Activated CD8-positive, alpha-beta T cell treated with anti-CD3 and anti-CD28 coated beads for 36 hours (primary cell): ENCODE measurements at regions not wholly inside any gene's neighbourhood (a gene's known extent, or its start where the extent isn't known, plus 50 kb on each side); places are given as distances from the start of the nearest gene placed in this dataset.
A peak's percentile ranks its signal among the peaks of the same experiment; 100 is the strongest.
"Not testable (repeated sequence)": the region's sequence is repeated elsewhere in the genome, so short reads cannot be mapped to it uniquely, and the experiment has no call there.

Experiments
- ATAC-seq: fragments of 200-7000 bp; cut with Tn5 transposase; one replicate; pipeline ENCODE4 v1.10.0; 2021; ENCODE audit warnings: mild to moderate bottlenecking, moderate library complexity
- CTCF ChIA-PET: fragments of 350-600 bp; sonication (Branson Sonifier 250); formaldehyde crosslinking; loops from one replicate; lab custom pipeline; 2021; ENCODE audit warnings: antibody characterized with exemption; lab: Charles Lee
- POLR2A ChIA-PET: fragments of 350-600 bp; sonication (Branson Sonifier 250); formaldehyde crosslinking; loops from one replicate; lab custom pipeline; 2021; ENCODE audit warnings: antibody characterized with exemption; lab: Charles Lee
- DNase-seq: peaks from one replicate; pipeline ENCODE4 v3.0.0-alpha.2; 2020
- H3K27ac Mint-ChIP-seq: one replicate; pipeline ENCODE4 v1.8.0; 2021; ENCODE audit warnings: mild to moderate bottlenecking, mixed read lengths
- H3K27me3 Mint-ChIP-seq: one replicate; pipeline ENCODE4 v1.8.0; 2021; ENCODE audit warnings: mixed read lengths
- H3K36me3 Mint-ChIP-seq: one replicate; pipeline ENCODE4 v1.8.0; 2021; ENCODE audit warnings: low read depth, mixed read lengths
- H3K4me1 Mint-ChIP-seq: one replicate; pipeline ENCODE4 v1.8.0; 2021; ENCODE audit warnings: low read depth, mixed read lengths
- H3K4me3 Mint-ChIP-seq: one replicate; pipeline ENCODE4 v1.8.0; 2021; ENCODE audit warnings: mild to moderate bottlenecking, moderate library complexity, mixed read lengths
- H3K9me3 Mint-ChIP-seq: one replicate; pipeline ENCODE4 v1.8.0; 2021; ENCODE audit warnings: mixed read lengths
- intact Hi-C: fragments of 100-400 bp; cut with micrococcal nuclease; formaldehyde crosslinking; loops from one replicate; pipeline ENCODE4 v1.10.0; 2022

DNA sequence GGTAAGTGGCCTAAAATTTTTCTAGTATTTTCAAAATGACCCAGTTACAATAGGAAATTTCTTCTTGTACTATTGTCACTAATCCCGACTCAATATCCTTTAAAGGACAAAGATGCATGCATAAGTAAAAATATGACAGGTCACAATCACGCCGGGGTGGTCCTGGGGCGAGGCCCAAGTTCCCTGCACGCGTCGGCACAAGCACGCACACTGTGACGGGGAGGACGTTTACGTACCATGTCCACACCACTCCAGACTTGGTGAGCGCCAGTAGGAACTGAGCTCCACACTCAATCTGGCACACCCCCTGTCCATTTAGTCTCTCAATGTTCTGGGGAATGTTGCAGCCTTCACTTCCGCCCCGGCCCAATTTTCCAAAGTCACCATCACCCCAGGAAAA is 128.7 kb downstream of the GOLGA6L22 start:
- not testable (repeated sequence) for H3K4me3 Mint-ChIP-seq

DNA sequence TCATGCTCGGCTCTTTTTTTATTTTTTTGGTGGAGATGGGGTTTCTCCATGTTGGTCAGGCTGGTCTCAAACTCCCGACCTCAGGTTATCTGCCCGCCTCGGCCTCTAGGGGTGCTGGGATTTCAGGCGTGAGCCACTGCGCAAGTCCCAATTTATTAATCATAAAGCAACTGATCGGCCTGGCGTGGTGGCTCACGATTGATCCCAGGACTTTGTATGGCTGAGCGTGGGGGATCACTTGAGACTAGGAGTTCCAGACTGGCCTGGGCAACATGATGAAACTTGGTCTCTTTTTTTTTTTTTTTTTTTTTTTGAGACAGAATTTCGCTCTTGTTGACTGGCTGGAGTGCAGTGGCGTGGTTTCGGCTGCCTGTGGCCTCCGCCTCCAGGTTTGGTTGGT is 139.8 kb downstream of the GOLGA6L22 start:
- H3K36me3 Mint-ChIP-seq, intact Hi-C loops, CTCF ChIA-PET, H3K9me3 Mint-ChIP-seq, H3K27me3 Mint-ChIP-seq, H3K4me1 Mint-ChIP-seq, ATAC-seq, POLR2A ChIA-PET, H3K27ac Mint-ChIP-seq, H3K4me3 Mint-ChIP-seq, DNase-seq: not testable (repeated sequence)

More for the DNA sequence above, 128.7 kb downstream of the GOLGA6L22 start:
- H3K27ac Mint-ChIP-seq, H3K27me3 Mint-ChIP-seq, CTCF ChIA-PET, H3K36me3 Mint-ChIP-seq, H3K9me3 Mint-ChIP-seq, ATAC-seq, intact Hi-C loops, DNase-seq, H3K4me1 Mint-ChIP-seq, POLR2A ChIA-PET: not testable (repeated sequence)

DNA sequence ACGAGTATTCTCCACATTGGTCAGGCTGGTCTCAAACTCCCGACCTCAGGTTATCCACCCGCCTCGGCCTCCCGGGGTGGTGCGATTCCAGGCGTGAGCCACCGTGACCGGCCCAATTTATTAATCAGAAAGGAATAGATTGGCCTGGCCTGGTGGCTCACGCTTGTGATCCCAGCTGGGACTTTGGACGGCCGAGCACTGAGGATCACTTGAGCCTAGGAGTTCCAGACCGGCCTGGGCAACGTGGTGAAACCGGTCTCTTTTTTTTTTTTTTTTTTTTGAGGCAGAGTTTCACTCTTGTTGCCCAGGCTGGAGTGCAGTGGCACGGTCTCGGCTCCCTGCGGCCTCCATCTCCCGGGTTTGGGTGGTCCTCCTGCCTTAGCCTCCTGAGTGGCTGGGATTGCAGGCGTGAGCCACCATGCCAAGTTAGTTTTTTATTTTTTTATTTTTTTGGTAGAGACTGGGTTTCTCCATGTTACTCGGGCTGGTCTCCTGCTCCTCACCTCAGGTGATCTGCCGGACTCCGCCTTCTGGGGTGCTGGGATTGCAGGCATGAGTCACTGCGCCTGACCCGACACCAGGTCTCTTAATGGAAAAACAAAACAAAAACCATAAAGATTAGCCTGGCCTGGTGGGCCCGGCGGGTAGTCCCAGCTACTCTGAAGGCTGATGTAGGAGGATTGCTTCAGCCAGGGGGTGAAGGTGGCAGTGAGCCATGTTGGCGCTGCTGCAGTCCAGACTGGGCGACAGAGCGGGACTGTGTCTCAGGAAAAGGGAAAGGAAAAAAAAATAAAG is 141.0 kb downstream of the GOLGA6L22 start:
- H3K36me3 Mint-ChIP-seq, CTCF ChIA-PET, POLR2A ChIA-PET, H3K9me3 Mint-ChIP-seq, H3K4me3 Mint-ChIP-seq, H3K27ac Mint-ChIP-seq, ATAC-seq, intact Hi-C loops, H3K4me1 Mint-ChIP-seq, DNase-seq, H3K27me3 Mint-ChIP-seq: not testable (repeated sequence)

DNA sequence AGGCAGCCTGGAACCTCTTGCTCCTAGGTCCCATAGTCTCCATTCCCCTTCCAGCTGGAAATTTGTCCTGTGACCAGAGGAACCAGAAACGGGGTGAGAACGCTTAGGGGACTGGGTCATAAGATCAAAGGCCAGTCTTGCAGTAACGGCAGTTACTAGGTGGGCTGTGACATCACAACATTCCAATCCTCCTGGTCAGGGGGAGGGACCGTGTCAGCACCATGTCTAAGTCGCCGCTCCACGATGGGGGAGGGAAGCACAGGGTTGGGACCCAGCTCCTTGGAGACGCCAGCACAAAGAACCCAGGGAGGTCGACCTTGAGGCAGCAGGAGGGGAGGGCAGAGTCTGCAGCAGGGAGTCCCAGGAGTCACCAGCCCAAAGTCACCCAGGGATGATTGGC is 158.3 kb downstream of the GOLGA6L22 start:
- H3K4me1 Mint-ChIP-seq, H3K27me3 Mint-ChIP-seq, H3K36me3 Mint-ChIP-seq, H3K4me3 Mint-ChIP-seq, H3K9me3 Mint-ChIP-seq, DNase-seq, CTCF ChIA-PET, ATAC-seq, intact Hi-C loops, POLR2A ChIA-PET, H3K27ac Mint-ChIP-seq: not testable (repeated sequence)

DNA sequence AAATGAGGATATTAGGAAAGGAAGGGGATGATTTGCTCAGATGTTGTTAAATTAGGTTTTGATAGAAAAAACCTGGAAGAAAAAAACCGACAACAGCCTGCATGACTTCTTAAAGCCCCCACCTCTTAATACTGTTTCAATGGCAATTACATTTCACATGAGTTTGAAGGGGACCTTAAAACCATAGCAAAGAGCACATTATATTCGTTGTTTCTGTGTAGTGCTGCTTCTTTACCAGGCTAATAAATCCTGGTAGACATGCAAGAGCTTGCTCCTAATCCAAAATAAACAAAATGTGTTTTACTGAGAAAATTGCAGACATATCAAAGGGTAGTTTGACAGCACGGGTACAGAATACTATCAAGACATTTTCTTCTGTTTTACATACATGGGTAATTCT is 154.7 kb upstream of the NIPA1 start:
- H3K9me3 Mint-ChIP-seq, H3K4me3 Mint-ChIP-seq, H3K27ac Mint-ChIP-seq, POLR2A ChIA-PET, H3K36me3 Mint-ChIP-seq, H3K27me3 Mint-ChIP-seq, H3K4me1 Mint-ChIP-seq, intact Hi-C loops, ATAC-seq, DNase-seq, CTCF ChIA-PET: not testable (repeated sequence)

DNA sequence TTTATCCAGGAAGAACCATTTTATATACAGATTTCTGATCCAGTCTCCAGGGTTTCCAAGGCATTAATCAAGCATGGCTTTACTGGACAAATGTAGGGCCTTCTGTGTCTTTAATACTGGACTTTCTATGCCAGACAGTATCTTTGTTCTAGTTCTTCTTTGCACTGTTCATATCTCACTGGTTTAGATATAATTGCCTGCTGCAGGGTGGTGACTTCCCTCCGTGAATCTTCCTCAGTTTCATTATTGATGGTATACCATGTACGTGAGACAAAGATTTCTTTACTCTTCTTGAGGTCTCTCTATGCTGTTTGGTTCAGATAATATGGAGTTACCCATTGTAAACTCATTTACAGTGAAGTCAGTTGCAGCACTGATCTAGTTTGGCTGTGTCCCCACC is 146.5 kb upstream of the NIPA1 start:
- POLR2A ChIA-PET, result not testable (repeated sequence)

DNA sequence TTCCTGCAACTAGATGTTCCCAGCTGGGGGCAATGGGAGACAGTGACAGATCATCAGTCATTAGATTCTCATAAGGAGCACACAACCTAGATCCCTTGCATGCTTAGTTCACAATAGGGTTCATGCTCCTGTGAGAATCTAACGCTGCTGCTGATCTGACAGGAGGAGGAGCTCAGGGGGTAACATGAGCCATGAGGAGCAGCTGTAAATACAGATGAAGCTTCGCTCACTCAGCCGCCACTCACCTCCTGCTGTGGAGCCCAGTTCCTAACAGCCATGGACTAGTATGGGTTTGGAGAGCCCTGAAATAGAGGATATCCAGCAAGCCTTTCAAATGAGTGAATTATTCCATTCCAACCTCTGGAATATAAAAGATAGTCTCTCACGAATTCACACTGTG is 137.0 kb upstream of the NIPA1 start:
- H3K36me3 Mint-ChIP-seq, H3K4me1 Mint-ChIP-seq, DNase-seq, POLR2A ChIA-PET, H3K4me3 Mint-ChIP-seq, intact Hi-C loops, H3K27ac Mint-ChIP-seq, H3K27me3 Mint-ChIP-seq, H3K9me3 Mint-ChIP-seq, CTCF ChIA-PET, ATAC-seq: not testable (repeated sequence)

More for the DNA sequence above, 146.5 kb upstream of the NIPA1 start:
- H3K4me3 Mint-ChIP-seq, H3K27ac Mint-ChIP-seq, H3K4me1 Mint-ChIP-seq, DNase-seq, CTCF ChIA-PET, H3K9me3 Mint-ChIP-seq, intact Hi-C loops, ATAC-seq, H3K36me3 Mint-ChIP-seq: not testable (repeated sequence)
- peaks cover 15% of the 10 kb centered on the region for H3K27me3 Mint-ChIP-seq

DNA sequence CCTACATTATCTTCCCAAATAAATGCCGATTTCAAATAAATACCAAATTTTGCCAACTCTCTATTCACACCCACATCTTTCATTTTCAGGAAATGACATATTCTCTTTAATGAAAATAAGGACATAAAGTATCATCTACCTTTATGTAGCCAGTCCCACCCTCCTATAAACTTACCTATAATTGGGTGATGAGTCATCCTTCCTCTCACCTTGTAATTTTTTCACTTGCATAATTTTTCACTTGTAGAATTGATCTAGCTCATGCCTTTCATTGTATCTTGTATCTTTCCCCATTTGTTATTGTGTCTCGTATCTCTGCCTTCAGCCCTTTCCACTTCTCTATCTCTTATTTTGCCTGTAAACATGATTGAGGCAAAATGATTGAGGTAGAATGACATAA is 135.3 kb upstream of the NIPA1 start:
- H3K4me1 Mint-ChIP-seq, POLR2A ChIA-PET, H3K9me3 Mint-ChIP-seq, H3K4me3 Mint-ChIP-seq, CTCF ChIA-PET, H3K36me3 Mint-ChIP-seq, intact Hi-C loops, ATAC-seq, DNase-seq, H3K27me3 Mint-ChIP-seq, H3K27ac Mint-ChIP-seq: not testable (repeated sequence)

DNA sequence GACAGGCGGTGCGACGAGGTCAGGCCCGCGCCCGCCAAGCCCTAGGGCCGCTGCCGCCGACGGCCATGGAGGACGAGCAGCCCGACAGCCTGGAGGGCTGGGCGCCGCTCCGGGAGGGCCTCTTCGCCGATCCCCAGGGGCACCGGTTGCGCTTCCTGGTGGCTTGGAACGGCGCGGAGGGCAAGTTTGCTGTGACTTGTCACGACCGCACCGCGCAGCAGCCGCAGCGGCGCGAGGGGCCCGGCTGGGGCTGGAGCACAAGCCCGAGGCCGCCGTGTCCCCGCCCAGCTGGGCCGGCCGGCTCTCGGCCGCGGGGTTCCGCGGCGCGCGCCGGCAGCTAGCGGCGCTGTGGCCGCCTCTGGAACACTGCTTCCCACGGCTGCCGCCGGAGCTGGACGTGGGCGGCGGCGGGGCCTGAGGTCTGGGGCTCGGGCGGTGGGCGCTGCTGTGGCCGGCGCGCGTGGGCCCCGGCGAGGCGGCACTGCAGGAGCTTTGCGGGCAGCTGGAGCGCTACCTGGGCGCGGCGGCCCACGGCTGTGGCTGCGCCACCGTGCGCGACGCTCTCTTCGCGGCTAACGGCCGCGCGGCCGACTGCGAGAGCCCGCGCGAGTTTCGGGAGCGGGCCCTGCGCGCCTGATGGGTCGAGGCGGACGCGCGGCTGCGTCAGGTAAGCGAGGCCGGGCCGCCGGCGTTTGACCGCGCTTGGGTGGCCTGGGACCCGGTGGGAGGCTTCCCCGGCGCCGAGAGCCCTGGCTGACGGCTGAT is 122.0 kb upstream of the NIPA1 start:
- H3K9me3 Mint-ChIP-seq, H3K27me3 Mint-ChIP-seq, H3K4me1 Mint-ChIP-seq, intact Hi-C loops, POLR2A ChIA-PET, CTCF ChIA-PET, H3K36me3 Mint-ChIP-seq: not testable (repeated sequence)
- peak overlapping the region; percentile 86 for H3K27ac Mint-ChIP-seq
- H3K4me3 Mint-ChIP-seq, result peak overlapping the region; percentile 71
- ATAC-seq (peak; percentile 81), DNase-seq (peak; percentile 54)

DNA sequence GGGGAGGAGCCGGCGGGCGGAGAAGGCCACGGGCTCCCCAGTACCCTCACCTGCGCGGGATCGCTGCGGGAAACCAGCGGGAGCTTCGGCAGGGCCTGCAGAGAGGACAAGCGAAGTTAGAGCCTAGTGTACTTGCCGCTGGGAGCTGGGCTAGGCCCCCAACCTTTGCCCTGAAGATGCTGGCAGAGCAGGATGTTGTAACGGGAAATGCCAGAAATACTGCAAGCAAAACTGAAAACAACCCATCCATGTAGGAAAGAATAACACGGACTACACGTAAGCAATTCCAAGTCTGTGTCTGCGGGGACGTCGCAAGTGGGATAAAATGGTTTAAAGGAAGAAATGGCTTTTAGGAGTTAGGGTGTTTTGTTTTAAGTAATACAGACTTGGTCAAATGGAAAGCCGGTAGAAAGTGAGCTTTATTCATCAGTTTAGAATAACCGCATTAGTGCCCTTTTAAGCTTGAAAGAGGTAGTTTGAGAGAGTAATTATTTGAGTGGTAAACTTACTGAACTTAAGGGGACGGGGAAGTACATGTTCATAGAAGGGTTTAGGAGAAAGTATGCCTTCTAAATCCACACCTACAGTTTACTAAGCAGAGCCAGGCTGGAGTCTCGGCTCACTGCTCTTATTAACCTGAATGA is 121.3 kb upstream of the NIPA1 start:
- DNase-seq, result peak; percentile 34
- Mint-ChIP-seq H3K27ac (peak overlapping the region; percentile 86), H3K4me3 (peak overlapping the region; percentile 71)
- H3K9me3 Mint-ChIP-seq, H3K36me3 Mint-ChIP-seq, POLR2A ChIA-PET, CTCF ChIA-PET, intact Hi-C loops, H3K4me1 Mint-ChIP-seq, H3K27me3 Mint-ChIP-seq: not testable (repeated sequence)
- peak; percentile 28 for ATAC-seq

DNA sequence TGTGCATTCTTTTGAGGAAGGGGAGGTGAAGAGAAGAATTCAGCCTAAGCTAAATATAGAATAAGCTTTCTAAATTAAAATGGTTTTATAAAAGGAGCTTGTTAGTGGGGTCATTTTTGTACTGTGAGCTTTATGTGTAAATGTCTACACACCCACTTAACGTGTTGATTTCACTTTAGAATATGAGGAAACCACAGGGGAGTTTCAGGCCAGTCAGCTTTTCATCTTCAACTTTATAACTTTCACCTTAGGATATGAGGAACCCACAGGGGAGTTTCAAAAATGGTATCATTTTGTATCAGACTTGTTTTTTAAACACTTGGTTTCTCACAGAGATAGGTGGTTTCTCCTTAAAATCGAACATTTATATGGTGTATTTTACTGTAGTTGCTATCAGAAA is 120.7 kb upstream of the NIPA1 start:
- Mint-ChIP-seq H3K4me3 (peak overlapping the region; percentile 71), H3K27ac (peak overlapping the region; percentile 86)
- H3K4me1 Mint-ChIP-seq, H3K36me3 Mint-ChIP-seq, ATAC-seq, H3K9me3 Mint-ChIP-seq, CTCF ChIA-PET, H3K27me3 Mint-ChIP-seq, POLR2A ChIA-PET, intact Hi-C loops: not testable (repeated sequence)
- DNase-seq, result peak; percentile 60
